ES-I3 (cell line): ENCODE measurements at regions not wholly inside any gene's neighbourhood (a gene's known extent, or its start where the extent isn't known, plus 50 kb on each side); places are given as distances from the start of the nearest gene placed in this dataset.

Experiments used
- H3K36me3 ChIP-seq: 2 replicates; pipeline ENCODE4 v1.6.1; 2013; ENCODE audit warnings: mild to moderate bottlenecking, low read length, control low read depth, moderate library complexity; ENCODE audit not compliant: insufficient read depth
- H3K4me1 ChIP-seq: 2 replicates; pipeline ENCODE4 v1.6.1; 2013; ENCODE audit warnings: mild to moderate bottlenecking, control low read depth, low read length; ENCODE audit not compliant: insufficient read depth
- H3K9ac ChIP-seq: 2 replicates; pipeline ENCODE4 v1.6.1; 2013; ENCODE audit warnings: low read depth, mild to moderate bottlenecking, low read length, moderate library complexity
- H3K9me3 ChIP-seq: 2 replicates; pipeline ENCODE4 v1.6.1; 2013; ENCODE audit warnings: mild to moderate bottlenecking, low read length, moderate library complexity; ENCODE audit not compliant: control insufficient read depth, insufficient read depth

- Histone ChIP-seq H3K9me3 (no peaks in the 10 kb centered on the region), H3K9ac (no peak overlapping the region), H3K36me3 (no peaks in the 10 kb centered on the region), H3K4me1 (peaks cover 3% of the 10 kb centered on the region; the same call in 1 of the 2 replicates)
These were observed 95.3 kb downstream of the KLF4 start for GRCh38 chr9:107394264-107394663.

DNA sequence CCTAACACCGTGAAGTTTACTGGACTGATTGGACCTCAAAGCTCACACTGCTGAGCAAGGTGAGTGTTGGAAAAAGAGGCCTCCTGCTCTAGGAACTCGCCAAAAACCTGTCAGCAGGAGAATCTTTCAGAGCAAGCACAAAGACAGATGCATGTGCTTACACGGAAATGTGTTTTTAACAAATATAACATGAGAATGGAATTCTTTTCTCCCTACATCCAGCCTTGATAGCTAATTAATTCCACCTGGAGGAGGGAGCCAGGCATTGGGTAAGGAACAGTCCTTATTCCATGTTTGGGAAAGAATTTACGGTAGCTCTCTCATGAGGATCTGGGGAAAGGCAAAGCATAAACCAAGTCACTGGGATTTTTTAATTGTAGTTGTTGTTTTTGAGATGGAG, 98.8 kb downstream of the KLF4 start:
- Histone ChIP-seq H3K9me3 (no peaks in the 10 kb centered on the region), H3K9ac (no peak overlapping the region), H3K4me1 (no peaks in the 10 kb centered on the region), H3K36me3 (no peaks in the 10 kb centered on the region)

- Histone ChIP-seq H3K9ac (no peak overlapping the region), H3K36me3 (no peaks in the 10 kb centered on the region), H3K9me3 (no peaks in the 10 kb centered on the region), H3K4me1 (no peaks in the 10 kb centered on the region)
These were observed 99.3 kb downstream of the KLF4 start for GRCh38 chr9:107390279-107390678.

DNA sequence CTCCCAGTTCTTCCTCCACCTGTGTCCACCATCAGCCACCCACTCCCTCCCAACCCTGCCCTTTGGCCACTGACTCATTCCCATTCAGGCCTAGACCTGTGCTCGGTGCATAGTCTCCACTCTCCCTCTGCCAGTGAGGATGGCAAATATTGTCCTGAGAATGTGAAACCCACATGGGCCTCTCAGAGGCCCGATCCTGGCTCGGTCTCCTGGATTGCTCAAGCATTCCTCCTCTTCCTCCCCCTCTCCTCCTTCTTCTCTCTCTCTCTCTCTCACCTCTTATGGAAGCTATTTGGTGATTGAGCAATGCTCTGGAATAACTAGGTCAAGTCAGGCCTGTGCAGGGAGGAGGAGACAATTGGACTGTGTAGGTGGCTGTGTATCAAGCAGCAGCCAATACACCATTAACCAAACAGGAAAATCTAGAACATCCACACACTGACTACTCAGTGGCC, 99.9 kb downstream of the KLF4 start:
- no peaks in the 10 kb centered on the region for H3K9me3 ChIP-seq
- no peaks in the 10 kb centered on the region for H3K36me3 ChIP-seq
- H3K4me1 ChIP-seq: no peaks in the 10 kb centered on the region
- no peak overlapping the region for H3K9ac ChIP-seq

DNA sequence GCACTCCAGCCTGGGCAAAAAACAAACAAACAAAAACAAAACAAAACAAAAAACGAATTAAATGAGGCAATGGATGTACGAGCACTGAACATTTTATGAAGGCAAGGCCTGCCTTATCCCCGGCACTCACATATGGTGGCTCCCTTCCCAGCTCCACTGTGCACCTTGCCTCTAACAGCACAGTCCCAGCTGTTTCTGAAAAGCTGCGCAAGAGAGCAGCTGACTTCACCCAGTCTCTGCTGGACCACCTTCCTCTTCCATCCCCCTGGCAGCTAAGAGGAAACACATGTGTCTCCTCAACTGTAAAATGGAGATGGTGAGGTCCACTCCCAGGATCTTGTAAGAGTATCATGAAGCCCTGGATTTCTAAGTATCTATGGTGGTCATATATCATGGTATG, 100.7 kb downstream of the KLF4 start:
- no peaks in the 10 kb centered on the region for H3K9me3 ChIP-seq
- no peak overlapping the region for H3K9ac ChIP-seq
- H3K4me1 ChIP-seq: no peaks in the 10 kb centered on the region
- H3K36me3 ChIP-seq: no peaks in the 10 kb centered on the region

GRCh38 chr9:107387409-107387808, 102.2 kb downstream of the KLF4 start:
- H3K36me3 ChIP-seq: no peaks in the 10 kb centered on the region
- no peaks in the 10 kb centered on the region for H3K4me1 ChIP-seq
- H3K9ac ChIP-seq: no peak overlapping the region
- H3K9me3 ChIP-seq: no peaks in the 10 kb centered on the region

DNA sequence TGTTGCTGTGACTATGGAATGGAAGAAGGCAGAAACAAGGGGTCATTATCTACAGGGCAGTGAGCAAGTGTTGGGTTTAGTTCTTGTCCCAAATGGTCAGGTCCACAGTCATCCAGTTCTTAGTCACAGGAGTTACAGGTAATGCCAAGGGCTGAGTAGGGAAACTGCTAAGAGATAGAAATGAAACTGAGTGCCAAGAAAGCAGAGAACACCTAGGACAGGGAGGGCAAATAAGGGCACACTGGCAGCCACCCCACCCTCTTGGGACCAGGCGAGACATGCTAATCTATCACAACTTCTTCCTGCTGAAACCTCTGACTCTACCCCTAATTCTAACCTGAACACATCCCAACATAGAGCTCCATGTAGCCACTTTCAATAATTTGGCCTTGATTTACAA, 103.2 kb downstream of the KLF4 start:
- Histone ChIP-seq H3K36me3 (no peaks in the 10 kb centered on the region), H3K4me1 (no peaks in the 10 kb centered on the region), H3K9ac (no peak overlapping the region), H3K9me3 (no peaks in the 10 kb centered on the region)
